OCI-M1 (cell line): ENCODE measurements at regions not wholly inside any gene's neighbourhood (a gene's known extent, or its start where the extent isn't known, plus 50 kb on each side); places are given as distances from the start of the nearest gene placed in this dataset.

Experiments used
- DNase-seq: peaks from one replicate; lab custom pipeline; 2025; lab: John Stamatoyannopoulos, UW

GRCh38 chr19:28505134-28505533 is 707.8 kb downstream of the UQCRFS1 start:
- no peak for DNase-seq

- DNase-seq, result no peak
These were observed 708.2 kb downstream of the UQCRFS1 start for GRCh38 chr19:28504727-28505126.

GRCh38 chr19:28504139-28504538 is 708.8 kb downstream of the UQCRFS1 start:
- DNase-seq, result peak; percentile 90

- no peak for DNase-seq
These were observed 709.8 kb downstream of the UQCRFS1 start for GRCh38 chr19:28502879-28503734.

GRCh38 chr19:28501976-28502375 is 711.0 kb downstream of the UQCRFS1 start:
- no peak for DNase-seq

GRCh38 chr19:28500982-28501630 is 711.8 kb downstream of the UQCRFS1 start:
- no peak for DNase-seq

- DNase-seq, result no peak
These were observed 712.7 kb downstream of the UQCRFS1 start for GRCh38 chr19:28500296-28500695.

GRCh38 chr19:28498404-28498976 is 714.5 kb downstream of the UQCRFS1 start:
- peak; percentile 55 for DNase-seq

GRCh38 chr19:28497887-28498286 is 715.1 kb downstream of the UQCRFS1 start:
- DNase-seq, result no peak

GRCh38 chr19:28497137-28497536 is 715.8 kb downstream of the UQCRFS1 start:
- no peak for DNase-seq

GRCh38 chr19:28495046-28495445 is 717.9 kb downstream of the UQCRFS1 start:
- DNase-seq, result peak; percentile 23

- no peak for DNase-seq
These were observed 718.5 kb downstream of the UQCRFS1 start for GRCh38 chr19:28494461-28494860.

GRCh38 chr19:28493884-28494283 is 719.1 kb downstream of the UQCRFS1 start:
- no peak for DNase-seq

- DNase-seq, result no peak
These were observed 720.3 kb downstream of the UQCRFS1 start for GRCh38 chr19:28492621-28493020.

GRCh38 chr19:28492201-28492600 is 720.8 kb downstream of the UQCRFS1 start:
- DNase-seq, result no peak

GRCh38 chr19:28489776-28490175 is 723.2 kb downstream of the UQCRFS1 start:
- DNase-seq, result no peak

GRCh38 chr19:28489126-28489660 is 723.8 kb downstream of the UQCRFS1 start:
- DNase-seq, result peak; percentile 33

GRCh38 chr19:28487999-28488398 is 725.0 kb downstream of the UQCRFS1 start:
- no peak for DNase-seq

GRCh38 chr19:28486926-28487325 is 726.0 kb downstream of the UQCRFS1 start:
- DNase-seq, result no peak

- no peak for DNase-seq
These were observed 726.5 kb downstream of the UQCRFS1 start for GRCh38 chr19:28486473-28486872.

GRCh38 chr19:28485292-28485691 is 727.7 kb downstream of the UQCRFS1 start:
- DNase-seq, result peak; percentile 43

GRCh38 chr19:28483197-28483596 is 729.8 kb downstream of the UQCRFS1 start:
- no peak for DNase-seq

- DNase-seq, result no peak
These were observed 730.7 kb downstream of the UQCRFS1 start for GRCh38 chr19:28482221-28482620.
